Upper lobe of left lung (tissue), 6 donors: ENCODE measurements at regions not wholly inside any gene's neighbourhood (a gene's known extent, or its start where the extent isn't known, plus 50 kb on each side); places are given as distances from the start of the nearest gene placed in this dataset.

ENCODE experiments used
- ATAC-seq, 2 donors: fragments of 200-7000 bp; cut with Tn5 transposase; one replicate each; pipeline ENCODE4 v1.9.1; 2022; ENCODE audit warnings: mild to moderate bottlenecking in 2 of 2, moderate library complexity in 2 of 2; ENCODE audit not compliant: low FRiP score in 2 of 2
- DNase-seq, 2 donors: peaks; one replicate each; pipeline ENCODE4 v3.0.0-alpha.2; 2019 to 2020
- H3K27ac ChIP-seq, 4 donors: fragments of 200-600 bp; sonication (generic); one replicate each; pipeline ENCODE4 v1.5.1; 2016 to 2019
- H3K27me3 ChIP-seq, 4 donors: fragments of 200-600 bp; sonication (generic); one replicate each; pipeline ENCODE4 v1.5.1; 2017 to 2019
- H3K36me3 ChIP-seq, 4 donors: fragments of 200-600 bp; sonication (generic); one replicate each; pipeline ENCODE4 v1.5.1; 2016 to 2019
- H3K4me1 ChIP-seq, 4 donors: fragments of 200-600 bp; sonication (generic); one replicate each; pipeline ENCODE4 v1.5.1; 2018 to 2019
- H3K4me3 ChIP-seq, 4 donors: fragments of 200-600 bp; sonication (generic); one replicate each; pipeline ENCODE4 v1.5.1; 2017 to 2019; ENCODE audit warnings: mild to moderate bottlenecking in 2 of 4, moderate library complexity in 1 of 4
- H3K9me3 ChIP-seq, 4 donors: fragments of 200-600 bp; sonication (generic); one replicate each; pipeline ENCODE4 v1.5.1; 2018 to 2019
- CTCF ChIP-seq, 6 experiments: fragments of 450-650 bp in 4 of 6; fragments of 200-600 bp in 2 of 6; sonication (generic) in 2 of 6; IDR thresholded peaks; one replicate each; pipeline ENCODE4 v1.5.1; 2016 to 2019; ENCODE audit warnings: antibody characterized with exemption in 6 of 6
- EP300 ChIP-seq, 4 donors: sonication (generic); formaldehyde crosslinking; IDR thresholded peaks; one replicate each; pipeline ENCODE4 v1.5.1; 2017; ENCODE audit warnings: antibody characterized with exemption in 4 of 4, control low read depth in 2 of 4
- POLR2A ChIP-seq, 4 donors: fragments of 450-650 bp; IDR thresholded peaks; one replicate each; pipeline ENCODE4 v1.5.1; 2016 to 2017; ENCODE audit warnings: antibody characterized with exemption in 4 of 4, mild to moderate bottlenecking in 2 of 4
- POLR2AphosphoS5 ChIP-seq, 2 donors: sonication (generic); formaldehyde crosslinking; IDR thresholded peaks; one replicate each; pipeline ENCODE4 v1.5.1; 2017; ENCODE audit warnings: antibody characterized with exemption in 2 of 2
- whole genome bisulfite sequencing, 2 donors: methylation state at CpG; one replicate each; pipeline ENCODE4 v1.1.5; 2017 to 2018; 5-methylcytosine and 5-hydroxymethylcytosine counted together
- donor health status: DM: no; HTN: no; CAD: no; lungs with moderate emphysema.
- donor health status: DM: no; HTN: yes; CAD: no; lungs with severe emphysema.

- H3K36me3 ChIP-seq = no peaks in the 10 kb centered on the region
- TF ChIP-seq EP300 (IDR thresholded peaks at IDR 0.05) (no peak), POLR2A (IDR thresholded peaks at IDR 0.05) (no peak), POLR2AphosphoS5 (IDR thresholded peaks at IDR 0.05) (no peak), CTCF (IDR thresholded peaks at IDR 0.05) (no peak)
- no peak for DNase-seq
- ATAC-seq = no peak
- H3K27me3 ChIP-seq = no peaks in the 10 kb centered on the region
- no peaks in the 10 kb centered on the region for H3K9me3 ChIP-seq
- 38 to 44% methylated on average over 1 of the region's 1 CpG for WGBS, 2 donors
- H3K4me3 ChIP-seq = no peak overlapping the region
- no peak overlapping the region for H3K27ac ChIP-seq
- no peaks in the 10 kb centered on the region for H3K4me1 ChIP-seq
Observed at GRCh38 chr10:10438335-10439100, 579.2 kb upstream of the CELF2 start.

- 93 to 97% methylated on average over 2 of the region's 2 CpGs for WGBS, 2 donors
- no peaks in the 10 kb centered on the region for H3K4me1 ChIP-seq
- no peak for DNase-seq
- no peaks in the 10 kb centered on the region for H3K27me3 ChIP-seq
- no peak for ATAC-seq
- H3K4me3 ChIP-seq = no peak overlapping the region
- H3K36me3 ChIP-seq = no peaks in the 10 kb centered on the region
- TF ChIP-seq EP300 (IDR thresholded peaks at IDR 0.05) (no peak), POLR2AphosphoS5 (IDR thresholded peaks at IDR 0.05) (no peak), CTCF (IDR thresholded peaks at IDR 0.05) (no peak), POLR2A (IDR thresholded peaks at IDR 0.05) (no peak)
- H3K9me3 ChIP-seq = peaks cover 0 to 5% (median 0%) of the 10 kb centered on the region in 4 donors
- no peak overlapping the region for H3K27ac ChIP-seq
Observed at GRCh38 chr10:10456856-10457255, 560.8 kb upstream of the CELF2 start.

- Histone ChIP-seq H3K27ac (no peak overlapping the region), H3K9me3 (no peaks in the 10 kb centered on the region), H3K4me3 (no peak overlapping the region), H3K27me3 (no peaks in the 10 kb centered on the region), H3K36me3 (no peaks in the 10 kb centered on the region), H3K4me1 (no peaks in the 10 kb centered on the region)
- 24 to 38% methylated on average over 1 of the region's 1 CpG for WGBS, 2 donors
- no peak for DNase-seq
- TF ChIP-seq CTCF (IDR thresholded peaks at IDR 0.05) (no peak), EP300 (IDR thresholded peaks at IDR 0.05) (no peak), POLR2AphosphoS5 (IDR thresholded peaks at IDR 0.05) (no peak), POLR2A (IDR thresholded peaks at IDR 0.05) (no peak)
- no peak for ATAC-seq
Observed at GRCh38 chr10:10460451-10460850, 557.2 kb upstream of the CELF2 start.

GRCh38 chr10:10462151-10462941, 555.3 kb upstream of the CELF2 start:
- Histone ChIP-seq H3K36me3 (no peaks in the 10 kb centered on the region), H3K27me3 (no peaks in the 10 kb centered on the region), H3K9me3 (no peaks in the 10 kb centered on the region), H3K27ac (no peak overlapping the region), H3K4me3 (no peak overlapping the region), H3K4me1 (no peaks in the 10 kb centered on the region)
- DNase-seq (no peak), ATAC-seq (no peak)
- 76 to 79% methylated on average over 16 of the region's 16 CpGs for WGBS, 2 donors
- no peak for TF ChIP-seq CTCF (IDR thresholded peaks at IDR 0.05)
